ENCODE measurements at regions not wholly inside any gene's neighbourhood (a gene's known extent, or its start where the extent isn't known, plus 50 kb on each side); places are given as distances from the start of the nearest gene placed in this dataset.

GRCh38 chr18:76570856-76571255, 75.8 kb upstream of the ZNF516 start:
- DNase-seq: no peak

- no peak for DNase-seq
Measured at GRCh38 chr18:76569644-76570419, 74.8 kb upstream of the ZNF516 start.

GRCh38 chr18:76568731-76569130, 73.7 kb upstream of the ZNF516 start:
- no peak for DNase-seq

- DNase-seq: no peak
Measured at GRCh38 chr18:76567835-76568445, 72.9 kb upstream of the ZNF516 start.

- no peak for DNase-seq
Measured at GRCh38 chr18:76566987-76567386, 71.9 kb upstream of the ZNF516 start.

GRCh38 chr18:76565238-76566173, 70.5 kb upstream of the ZNF516 start:
- DNase-seq: no peak

GRCh38 chr18:76564655-76565237, 69.7 kb upstream of the ZNF516 start:
- DNase-seq: no peak

GRCh38 chr18:76564117-76564516, 69.1 kb upstream of the ZNF516 start:
- DNase-seq: no peak

GRCh38 chr18:76562286-76563122, 67.5 kb upstream of the ZNF516 start:
- no peak for DNase-seq

GRCh38 chr18:76558881-76559667, 64.0 kb upstream of the ZNF516 start:
- DNase-seq: no peak

- no peak for DNase-seq
Measured at GRCh38 chr18:76557026-76557575, 62.1 kb upstream of the ZNF516 start.

GRCh38 chr18:76554547-76555222, 59.6 kb upstream of the ZNF516 start:
- DNase-seq: no peak

- no peak for DNase-seq
Measured at GRCh38 chr18:76553715-76554546, 58.9 kb upstream of the ZNF516 start.

GRCh38 chr18:76548541-76548940, 53.5 kb upstream of the ZNF516 start:
- no peak for DNase-seq

GRCh38 chr18:76547296-76547695, 52.3 kb upstream of the ZNF516 start:
- DNase-seq: no peak

- no peak for DNase-seq
Measured at GRCh38 chr18:76546436-76546835, 51.4 kb upstream of the ZNF516 start.

- no peak for DNase-seq
Measured at GRCh38 chr18:76546088-76546435, 51.0 kb upstream of the ZNF516 start.

GRCh38 chr18:76545433-76546087, 50.5 kb upstream of the ZNF516 start:
- no peak for DNase-seq
